Loucy (cell line): ENCODE measurements at regions not wholly inside any gene's neighbourhood (a gene's known extent, or its start where the extent isn't known, plus 50 kb on each side); places are given as distances from the start of the nearest gene placed in this dataset.

Source experiments
- H2AFZ ChIP-seq: fragments of 200-600 bp; sonication (generic); 2 replicates; pipeline ENCODE4 v1.6.0; 2016; ENCODE audit warnings: antibody characterized with exemption, mild to moderate bottlenecking, low read length, moderate library complexity
- H3F3A ChIP-seq: fragments of 200-600 bp; 2 replicates; pipeline ENCODE4 v1.6.0; 2016; ENCODE audit warnings: antibody characterized with exemption, low read depth, mild to moderate bottlenecking
- H3K27me3 ChIP-seq: fragments of 200-600 bp; sonication (generic); 2 replicates; pipeline ENCODE4 v1.6.1; 2014; ENCODE audit warnings: low read length, mild to moderate bottlenecking; ENCODE audit not compliant: insufficient read depth, poor library complexity, severe bottlenecking
- H3K36me3 ChIP-seq: fragments of 200-600 bp; sonication (generic); 2 replicates; pipeline ENCODE4 v1.6.1; 2016; ENCODE audit warnings: low read length; ENCODE audit not compliant: insufficient read depth
- H3K4me1 ChIP-seq: fragments of 200-600 bp; sonication (generic); 2 replicates; pipeline ENCODE4 v1.5.1; 2014; ENCODE audit warnings: low read length, mild to moderate bottlenecking; ENCODE audit not compliant: insufficient read depth, poor library complexity, severe bottlenecking
- H3K4me2 ChIP-seq: fragments of 200-600 bp; sonication (generic); 2 replicates; pipeline ENCODE4 v1.6.0; 2014; ENCODE audit warnings: antibody characterized with exemption, low read length, low read depth, mild to moderate bottlenecking; ENCODE audit not compliant: poor library complexity, severe bottlenecking
- H3K4me3 ChIP-seq: fragments of 200-600 bp; sonication (generic); 2 replicates; pipeline ENCODE4 v1.5.1; 2014; ENCODE audit warnings: low read length, mild to moderate bottlenecking, mixed read lengths; ENCODE audit not compliant: poor library complexity, severe bottlenecking
- H3K79me2 ChIP-seq: fragments of 200-600 bp; sonication (generic); 2 replicates; pipeline ENCODE4 v1.6.1; 2014; ENCODE audit warnings: low read length; ENCODE audit not compliant: insufficient read depth
- H3K9ac ChIP-seq: fragments of 200-600 bp; sonication (generic); 2 replicates; pipeline ENCODE4 v1.6.0; 2014; ENCODE audit warnings: mild to moderate bottlenecking, low read depth, low read length, moderate library complexity; ENCODE audit not compliant: poor library complexity, severe bottlenecking
- H3K9me2 ChIP-seq: fragments of 200-600 bp; sonication (generic); replicated peaks from 2 replicates; pipeline ENCODE4 v1.6.1; 2016; ENCODE audit warnings: low read depth, low read length, mixed read lengths
- H3K9me3 ChIP-seq: fragments of 200-600 bp; sonication (generic); 2 replicates; pipeline ENCODE4 v1.6.1; 2014; ENCODE audit warnings: mild to moderate bottlenecking, antibody characterized with exemption, low read length, low read depth; ENCODE audit not compliant: insufficient read depth
- H4K20me1 ChIP-seq: fragments of 200-600 bp; sonication (generic); 2 replicates; pipeline ENCODE4 v1.6.0; 2014; ENCODE audit warnings: antibody characterized with exemption, low read length, mild to moderate bottlenecking; ENCODE audit not compliant: insufficient read depth, poor library complexity, severe bottlenecking
- EZH2phosphoT487 ChIP-seq: fragments of 200-600 bp; IDR thresholded peaks from 2 replicates; pipeline ENCODE4 v1.6.1; 2018; ENCODE audit warnings: antibody characterized with exemption, mild to moderate bottlenecking, moderate library complexity, borderline replicate concordance
- TF ChIP-seq, protein P1 (sequence below): fragments of 200-600 bp; sonication (generic); conservative IDR thresholded peaks from 2 replicates; pipeline ENCODE4 v1.5.1; 2014; ENCODE audit warnings: mild to moderate bottlenecking, antibody characterized with exemption, low read length

DNA sequence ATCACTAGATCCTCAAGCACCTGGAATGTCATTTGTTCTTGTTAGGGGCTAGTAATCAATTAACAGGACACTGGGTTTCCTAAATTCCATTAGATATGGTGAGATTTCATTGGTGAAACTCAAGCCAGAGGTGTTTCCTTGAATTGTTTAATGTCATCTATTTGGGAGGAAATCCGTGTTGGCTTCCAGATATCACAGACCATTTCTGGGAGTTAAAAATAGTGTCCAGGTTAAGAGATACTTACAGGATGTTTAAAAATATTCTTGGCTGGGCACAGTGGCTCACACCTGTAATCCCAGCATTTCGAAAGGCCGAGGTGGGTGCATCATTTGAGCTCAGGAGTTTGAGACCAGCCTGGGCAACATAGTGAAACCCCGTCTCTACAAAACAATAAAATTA, 688.3 kb upstream of the WWC1 start:
- H4K20me1 ChIP-seq: no peaks in the 10 kb centered on the region

DNA sequence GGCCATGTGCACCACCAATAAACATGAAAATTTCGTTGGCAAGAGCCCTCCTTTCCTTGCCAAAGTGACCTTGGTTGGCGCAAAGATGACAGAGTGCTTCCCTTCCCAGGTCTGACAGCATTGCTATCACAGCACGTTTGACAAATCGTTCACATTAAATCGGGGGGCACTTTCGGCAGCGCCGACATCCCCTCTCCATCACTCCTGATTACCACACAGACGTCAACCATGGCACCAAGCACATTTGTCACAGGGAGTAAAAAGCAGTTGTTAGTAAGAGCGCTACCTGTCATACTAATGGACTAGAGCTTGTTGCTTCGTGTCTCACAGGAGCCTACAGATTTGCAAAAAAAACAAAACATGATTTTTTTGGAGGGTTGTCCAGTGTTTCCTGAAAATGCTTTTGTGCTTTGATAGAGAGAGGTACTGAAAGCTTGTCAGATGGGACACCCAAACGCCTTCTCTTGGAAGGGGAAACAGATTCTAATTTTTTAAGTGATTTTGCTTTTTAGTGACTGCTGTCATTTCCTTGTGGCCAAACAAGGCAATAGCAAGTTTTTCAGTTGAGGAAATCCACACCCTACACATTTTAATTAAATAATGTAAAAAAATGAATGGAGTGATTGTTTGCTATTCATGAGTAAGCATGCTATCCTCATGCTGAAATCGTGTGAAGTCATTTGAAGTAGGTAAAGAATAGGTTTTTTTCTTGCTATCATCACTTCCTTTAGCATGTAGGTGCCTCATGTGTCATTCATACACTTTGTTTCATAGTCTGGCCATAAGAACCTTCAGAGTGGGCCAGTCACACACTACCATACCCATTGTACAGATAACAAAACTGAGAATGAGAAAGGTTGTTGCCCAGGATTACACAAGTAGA, 682.8 kb upstream of the WWC1 start:
- Histone ChIP-seq H4K20me1 (no peaks in the 10 kb centered on the region), H3K79me2 (no peaks in the 10 kb centered on the region)
- TF ChIP-seq EZH2phosphoT487: no peak
- TF ChIP-seq, protein P1, sequence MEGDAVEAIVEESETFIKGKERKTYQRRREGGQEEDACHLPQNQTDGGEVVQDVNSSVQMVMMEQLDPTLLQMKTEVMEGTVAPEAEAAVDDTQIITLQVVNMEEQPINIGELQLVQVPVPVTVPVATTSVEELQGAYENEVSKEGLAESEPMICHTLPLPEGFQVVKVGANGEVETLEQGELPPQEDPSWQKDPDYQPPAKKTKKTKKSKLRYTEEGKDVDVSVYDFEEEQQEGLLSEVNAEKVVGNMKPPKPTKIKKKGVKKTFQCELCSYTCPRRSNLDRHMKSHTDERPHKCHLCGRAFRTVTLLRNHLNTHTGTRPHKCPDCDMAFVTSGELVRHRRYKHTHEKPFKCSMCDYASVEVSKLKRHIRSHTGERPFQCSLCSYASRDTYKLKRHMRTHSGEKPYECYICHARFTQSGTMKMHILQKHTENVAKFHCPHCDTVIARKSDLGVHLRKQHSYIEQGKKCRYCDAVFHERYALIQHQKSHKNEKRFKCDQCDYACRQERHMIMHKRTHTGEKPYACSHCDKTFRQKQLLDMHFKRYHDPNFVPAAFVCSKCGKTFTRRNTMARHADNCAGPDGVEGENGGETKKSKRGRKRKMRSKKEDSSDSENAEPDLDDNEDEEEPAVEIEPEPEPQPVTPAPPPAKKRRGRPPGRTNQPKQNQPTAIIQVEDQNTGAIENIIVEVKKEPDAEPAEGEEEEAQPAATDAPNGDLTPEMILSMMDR: no peak

More for the DNA sequence above, 688.3 kb upstream of the WWC1 start:
- no peaks in the 10 kb centered on the region for H3K79me2 ChIP-seq
- no peak overlapping the region for H3K9ac ChIP-seq
- H3K36me3 ChIP-seq: no peaks in the 10 kb centered on the region
- H2AFZ ChIP-seq: no peak overlapping the region
- H3F3A ChIP-seq: no peaks in the 10 kb centered on the region
- no peaks in the 10 kb centered on the region for H3K27me3 ChIP-seq
- no peak overlapping the region for H3K4me3 ChIP-seq
- no peak overlapping the region for H3K4me2 ChIP-seq
- H3K9me3 ChIP-seq: no peaks in the 10 kb centered on the region
- H3K4me1 ChIP-seq: no peaks in the 10 kb centered on the region
- TF ChIP-seq, protein P1: no peak
- no peak for TF ChIP-seq EZH2phosphoT487
- H3K9me2 ChIP-seq: no peaks in the 10 kb centered on the region

DNA sequence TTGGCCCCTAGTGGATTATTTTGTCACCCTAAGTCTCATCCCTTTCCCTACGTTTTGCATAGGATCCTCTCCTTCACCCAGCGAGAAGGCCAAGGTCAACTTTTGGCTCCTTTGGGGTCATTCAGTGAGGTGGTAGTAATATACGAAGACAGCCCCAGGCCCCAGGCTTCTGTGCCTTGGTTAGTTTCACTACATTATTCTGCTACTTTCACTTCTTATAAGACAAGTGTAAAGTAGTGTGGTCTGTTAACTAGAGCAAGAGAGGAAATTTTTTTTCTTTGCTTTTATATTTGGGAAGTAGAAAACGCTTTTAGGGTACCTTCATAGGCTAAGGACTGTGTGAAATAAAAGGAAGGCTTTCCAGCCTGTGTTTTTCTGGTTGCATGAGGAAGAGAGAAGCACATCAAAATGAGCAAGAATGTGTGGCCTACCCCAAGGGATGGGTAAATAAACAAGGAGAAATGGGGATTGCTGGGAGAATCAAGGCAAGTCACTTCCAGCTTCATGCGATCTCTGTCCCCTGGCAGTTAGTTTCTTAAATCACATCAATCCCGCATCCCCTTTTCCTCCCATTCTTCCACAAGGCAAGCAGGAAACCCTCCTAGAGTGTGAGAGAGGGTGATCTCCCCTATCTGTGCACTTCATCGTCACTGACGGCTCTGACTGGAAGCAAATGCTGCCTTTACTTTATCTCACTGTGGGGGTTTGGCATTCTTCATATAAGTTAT, 677.0 kb upstream of the WWC1 start:
- Histone ChIP-seq H3K79me2 (no peaks in the 10 kb centered on the region), H3K9me3 (no peaks in the 10 kb centered on the region), H3K9me2 (no peaks in the 10 kb centered on the region), H3K9ac (no peak overlapping the region), H2AFZ (no peak overlapping the region), H4K20me1 (no peaks in the 10 kb centered on the region), H3K4me3 (no peak overlapping the region), H3F3A (no peaks in the 10 kb centered on the region), H3K4me2 (no peak overlapping the region), H3K27me3 (no peaks in the 10 kb centered on the region), H3K4me1 (no peaks in the 10 kb centered on the region), H3K36me3 (no peaks in the 10 kb centered on the region)
- TF ChIP-seq, protein P1: no peak
- TF ChIP-seq EZH2phosphoT487: no peak

More for the DNA sequence above, 682.8 kb upstream of the WWC1 start:
- Histone ChIP-seq H3K36me3 (no peaks in the 10 kb centered on the region), H3K4me2 (no peak overlapping the region), H3F3A (no peaks in the 10 kb centered on the region), H3K9me3 (no peaks in the 10 kb centered on the region), H2AFZ (no peak overlapping the region), H3K9me2 (no peaks in the 10 kb centered on the region), H3K4me3 (no peak overlapping the region), H3K4me1 (no peaks in the 10 kb centered on the region), H3K9ac (no peak overlapping the region), H3K27me3 (no peaks in the 10 kb centered on the region)
